ENCODE measurements at regions not wholly inside any gene's neighbourhood (a gene's known extent, or its start where the extent isn't known, plus 50 kb on each side); places are given as distances from the start of the nearest gene placed in this dataset.

DNA sequence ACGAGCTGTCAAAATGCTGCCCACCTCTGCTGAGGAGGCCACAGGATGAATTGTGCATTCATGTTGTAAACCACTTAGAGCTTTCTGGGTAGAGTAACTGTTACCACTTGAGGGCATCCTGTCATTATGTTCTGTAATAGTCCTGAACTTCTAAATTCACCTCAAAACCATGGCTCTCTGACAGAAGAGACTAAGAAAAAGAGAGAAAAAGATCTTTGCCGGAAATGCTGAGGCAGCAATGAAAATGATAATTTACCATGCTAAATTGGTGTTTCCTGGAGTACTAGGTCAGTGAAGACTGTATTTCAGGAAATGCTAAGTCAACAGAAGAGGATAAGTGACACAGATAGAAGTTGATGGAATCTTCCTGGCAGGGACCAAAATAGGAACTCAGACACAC is 942.3 kb upstream of the SLIT2 start:
- TF ChIP-seq POLR2A (IDR thresholded peaks at IDR 0.05) (no peak), EP300 (IDR thresholded peaks at IDR 0.05; ENCODE audit: low read depth) (no peak)
- TF ChIP-seq, protein P1, sequence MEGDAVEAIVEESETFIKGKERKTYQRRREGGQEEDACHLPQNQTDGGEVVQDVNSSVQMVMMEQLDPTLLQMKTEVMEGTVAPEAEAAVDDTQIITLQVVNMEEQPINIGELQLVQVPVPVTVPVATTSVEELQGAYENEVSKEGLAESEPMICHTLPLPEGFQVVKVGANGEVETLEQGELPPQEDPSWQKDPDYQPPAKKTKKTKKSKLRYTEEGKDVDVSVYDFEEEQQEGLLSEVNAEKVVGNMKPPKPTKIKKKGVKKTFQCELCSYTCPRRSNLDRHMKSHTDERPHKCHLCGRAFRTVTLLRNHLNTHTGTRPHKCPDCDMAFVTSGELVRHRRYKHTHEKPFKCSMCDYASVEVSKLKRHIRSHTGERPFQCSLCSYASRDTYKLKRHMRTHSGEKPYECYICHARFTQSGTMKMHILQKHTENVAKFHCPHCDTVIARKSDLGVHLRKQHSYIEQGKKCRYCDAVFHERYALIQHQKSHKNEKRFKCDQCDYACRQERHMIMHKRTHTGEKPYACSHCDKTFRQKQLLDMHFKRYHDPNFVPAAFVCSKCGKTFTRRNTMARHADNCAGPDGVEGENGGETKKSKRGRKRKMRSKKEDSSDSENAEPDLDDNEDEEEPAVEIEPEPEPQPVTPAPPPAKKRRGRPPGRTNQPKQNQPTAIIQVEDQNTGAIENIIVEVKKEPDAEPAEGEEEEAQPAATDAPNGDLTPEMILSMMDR (IDR thresholded peaks at IDR 0.05) = no peak

All from transverse colon (tissue), 3 donors.